SK-N-SH (cell line): ENCODE measurements at regions not wholly inside any gene's neighbourhood (a gene's known extent, or its start where the extent isn't known, plus 50 kb on each side); places are given as distances from the start of the nearest gene placed in this dataset.

ENCODE experiments used
- CTCF ChIA-PET: fragments of 300-600, 350-600 bp; formaldehyde crosslinking; extraction: SDS; loops from one replicate; lab custom pipeline; 2021; lab: Yijun Ruan, JAX
- POLR2A ChIA-PET: fragments of 350-600 bp; sonication (Branson Sonifier 250); formaldehyde crosslinking; extraction: SDS; loops from one replicate; lab custom pipeline; 2020; ENCODE audit warnings: antibody characterized with exemption, inconsistent platforms; lab: Yijun Ruan, JAX
- DNase-seq: peaks from one replicate; pipeline ENCODE4 v3.0.0; 2012
- H2AFZ ChIP-seq: fragments of 200-600 bp; sonication (generic); 2 replicates; pipeline ENCODE4 v1.8.1; 2016; ENCODE audit warnings: antibody characterized with exemption, mild to moderate bottlenecking, low read depth
- H3F3A ChIP-seq: fragments of 200-600 bp; sonication (generic); replicated peaks from 2 replicates; pipeline ENCODE3; 2016; ENCODE audit warnings: antibody characterized with exemption, mild to moderate bottlenecking; ENCODE audit not compliant: insufficient read depth
- H3K27ac ChIP-seq, 2 experiments: fragments of 200-500 bp in 1 of 2; fragments of 200-600 bp in 1 of 2; sonication (Bioruptor generic) in 1 of 2; sonication (generic), shearing (Covaris generic) in 1 of 2; 2 replicates each; pipeline versions ENCODE4 v1.5.1 to v1.6.1; 2014 to 2016; ENCODE audit warnings: low read depth in 2 of 2, inconsistent platforms in 1 of 2, low read length in 1 of 2, mild to moderate bottlenecking in 1 of 2, mixed read lengths in 1 of 2
- H3K27me3 ChIP-seq: fragments of 200-600 bp; sonication (generic), shearing (Covaris generic); 2 replicates; pipeline ENCODE4 v1.6.1; 2016; ENCODE audit warnings: mixed run types; ENCODE audit not compliant: insufficient read depth
- H3K36me3 ChIP-seq, 2 experiments: fragments of 200-500 bp in 1 of 2; fragments of 200-600 bp in 1 of 2; sonication (Bioruptor generic) in 1 of 2; sonication (generic) in 1 of 2; replicated peaks in 1 of 2; 2 replicates each; pipeline versions ENCODE3 to v1.5.1; 2014 to 2016; ENCODE audit warnings: low read length in 1 of 2, mild to moderate bottlenecking in 1 of 2; ENCODE audit not compliant: insufficient read depth in 2 of 2, control insufficient read depth in 1 of 2
- H3K4me1 ChIP-seq, 2 experiments: fragments of 200-500 bp in 1 of 2; fragments of 200-600 bp in 1 of 2; sonication (Bioruptor generic) in 1 of 2; sonication (generic), shearing (Covaris generic) in 1 of 2; 2 replicates each; pipeline versions ENCODE4 v1.5.1 to v1.6.1; 2014 to 2016; ENCODE audit warnings: low read depth in 1 of 2, low read length in 1 of 2, mixed run types in 1 of 2; ENCODE audit not compliant: insufficient read depth in 2 of 2, control insufficient read depth in 1 of 2
- H3K4me2 ChIP-seq: fragments of 200-600 bp; sonication (generic), shearing (Covaris generic); 2 replicates; pipeline ENCODE4 v1.6.1; 2017; ENCODE audit warnings: mixed run types
- H3K4me3 ChIP-seq, 2 experiments: fragments of 200-500 bp in 1 of 2; fragments of 200-600 bp in 1 of 2; sonication (Bioruptor generic) in 1 of 2; sonication (generic), shearing (Covaris generic) in 1 of 2; 2 replicates each; pipeline versions ENCODE4 v1.5.1 to v1.8.1; 2014 to 2016; ENCODE audit warnings: low read depth in 2 of 2, inconsistent platforms in 1 of 2, low read length in 1 of 2, mild to moderate bottlenecking in 1 of 2, mixed read lengths in 1 of 2, moderate library complexity in 1 of 2
- H3K79me2 ChIP-seq: fragments of 200-600 bp; sonication (generic); 2 replicates; pipeline ENCODE4 v1.8.1; 2017; ENCODE audit warnings: mild to moderate bottlenecking; ENCODE audit not compliant: insufficient read depth
- H3K9ac ChIP-seq: fragments of 200-600 bp; sonication (generic); 2 replicates; pipeline ENCODE4 v1.6.1; 2017; ENCODE audit warnings: mixed run types
- H3K9me2 ChIP-seq: fragments of 200-600 bp; sonication (generic); 2 replicates; pipeline ENCODE4 v1.6.1; 2017; ENCODE audit warnings: mixed run types
- H3K9me3 ChIP-seq: fragments of 200-600 bp; sonication (generic); 2 replicates; pipeline ENCODE4 v1.6.1; 2017; ENCODE audit warnings: mixed run types, mild to moderate bottlenecking, moderate library complexity
- H4K20me1 ChIP-seq: fragments of 200-600 bp; sonication (generic); 2 replicates; pipeline ENCODE4 v1.6.1; 2017; ENCODE audit warnings: mild to moderate bottlenecking, mixed run types; ENCODE audit not compliant: insufficient read depth
- CHD2 ChIP-seq: fragments of 150-350 bp; IDR thresholded peaks from 2 replicates; pipeline ENCODE4 v1.6.1; 2018; ENCODE audit warnings: low read length; ENCODE audit not compliant: partially characterized antibody
- EP300 ChIP-seq, 2 experiments: IDR thresholded peaks; 2 replicates each; pipeline versions ENCODE4 v1.4.0 to v1.6.1; 2012; ENCODE audit warnings: borderline replicate concordance in 1 of 2, low read depth in 1 of 2, low read length in 1 of 2
- FOXM1 ChIP-seq: IDR thresholded peaks from 2 replicates; pipeline ENCODE4 v1.4.0; 2012; ENCODE audit warnings: low read depth, mild to moderate bottlenecking
- JUND ChIP-seq: IDR thresholded peaks from 2 replicates; pipeline ENCODE4 v1.4.0; 2012
- NFIC ChIP-seq: IDR thresholded peaks from 2 replicates; pipeline ENCODE4 v1.4.0; 2012; ENCODE audit warnings: borderline replicate concordance
- NRF1 ChIP-seq: IDR thresholded peaks from 2 replicates; pipeline ENCODE4 v1.6.1; 2012; ENCODE audit warnings: low read depth, mild to moderate bottlenecking, low read length
- POLR2AphosphoS5 ChIP-seq: IDR thresholded peaks from 2 replicates; pipeline ENCODE4 v1.6.1; 2012; ENCODE audit warnings: low read depth, low read length
- TAF1 ChIP-seq: IDR thresholded peaks from 2 replicates; pipeline ENCODE4 v1.6.1; 2012; ENCODE audit warnings: low read depth, mild to moderate bottlenecking, low read length, moderate library complexity, borderline replicate concordance
- TCF12 ChIP-seq: IDR thresholded peaks from 2 replicates; pipeline ENCODE4 v1.4.0; 2012
- TEAD4 ChIP-seq: IDR thresholded peaks from 2 replicates; pipeline ENCODE4 v1.4.0; 2012; ENCODE audit warnings: mild to moderate bottlenecking, borderline replicate concordance; ENCODE audit not compliant: insufficient read depth
- WGBS: methylation state at CpG from one replicate; pipeline ENCODE4 v1.1.6; 2017; ENCODE audit warnings: low lambda C conversion rate; 5-methylcytosine and 5-hydroxymethylcytosine counted together
- TF ChIP-seq, protein P1 (sequence below): IDR thresholded peaks from 2 replicates; pipeline ENCODE4 v1.6.1; 2012; ENCODE audit warnings: mild to moderate bottlenecking, low read depth, low read length, moderate library complexity
- TF ChIP-seq, protein P2 (sequence below): fragments of 150-350 bp; IDR thresholded peaks from 2 replicates; pipeline ENCODE4 v1.6.1; 2017; ENCODE audit warnings: antibody characterized with exemption, low read length, low read depth, borderline replicate concordance
- TF ChIP-seq, protein P3 (sequence below): IDR thresholded peaks from 2 replicates; pipeline ENCODE4 v1.4.0; 2012; ENCODE audit warnings: low read depth, borderline replicate concordance
- TF ChIP-seq, protein P4 (sequence below): IDR thresholded peaks from 2 replicates; pipeline ENCODE4; 2012
- TF ChIP-seq, protein P5 (sequence below): IDR thresholded peaks from 2 replicates; pipeline ENCODE4 v1.4.0; 2012; ENCODE audit warnings: low read depth, borderline replicate concordance

DNA sequence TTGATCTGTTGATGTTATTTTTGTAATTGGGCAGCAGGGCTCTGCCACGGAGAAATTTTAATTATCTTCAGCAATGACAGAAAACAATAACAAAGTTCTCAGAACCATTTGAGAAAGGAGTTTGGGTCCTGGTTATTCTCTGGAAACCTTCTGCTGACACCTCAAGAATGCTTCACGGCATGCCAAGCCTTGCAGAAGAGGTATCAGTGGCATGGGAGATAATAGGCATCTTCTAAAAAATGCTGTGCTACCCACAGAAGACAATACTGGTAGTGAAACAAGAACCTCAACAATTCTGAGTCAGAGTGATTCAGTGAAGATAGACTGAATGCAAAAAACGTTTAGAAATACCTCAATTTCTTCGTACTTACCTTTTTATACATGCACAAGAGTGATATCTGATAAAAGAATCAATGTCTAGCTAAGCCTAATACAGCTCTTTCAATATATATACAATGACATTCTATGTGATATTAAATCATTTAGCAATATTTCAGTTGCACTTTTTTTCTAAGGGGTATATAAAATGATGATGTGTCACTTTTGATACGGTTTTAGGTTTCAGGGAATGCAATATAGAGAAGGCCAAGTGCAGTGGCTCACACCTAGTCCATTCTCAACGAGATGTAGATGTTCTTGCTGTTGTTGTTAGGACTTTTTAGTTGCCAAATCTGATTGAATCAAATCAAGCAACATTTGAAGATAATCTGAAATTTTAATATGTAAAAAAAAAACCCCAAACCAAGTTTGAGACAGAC is 110.4 kb upstream of the COL21A1 start (continued):
- TF ChIP-seq, protein P1, sequence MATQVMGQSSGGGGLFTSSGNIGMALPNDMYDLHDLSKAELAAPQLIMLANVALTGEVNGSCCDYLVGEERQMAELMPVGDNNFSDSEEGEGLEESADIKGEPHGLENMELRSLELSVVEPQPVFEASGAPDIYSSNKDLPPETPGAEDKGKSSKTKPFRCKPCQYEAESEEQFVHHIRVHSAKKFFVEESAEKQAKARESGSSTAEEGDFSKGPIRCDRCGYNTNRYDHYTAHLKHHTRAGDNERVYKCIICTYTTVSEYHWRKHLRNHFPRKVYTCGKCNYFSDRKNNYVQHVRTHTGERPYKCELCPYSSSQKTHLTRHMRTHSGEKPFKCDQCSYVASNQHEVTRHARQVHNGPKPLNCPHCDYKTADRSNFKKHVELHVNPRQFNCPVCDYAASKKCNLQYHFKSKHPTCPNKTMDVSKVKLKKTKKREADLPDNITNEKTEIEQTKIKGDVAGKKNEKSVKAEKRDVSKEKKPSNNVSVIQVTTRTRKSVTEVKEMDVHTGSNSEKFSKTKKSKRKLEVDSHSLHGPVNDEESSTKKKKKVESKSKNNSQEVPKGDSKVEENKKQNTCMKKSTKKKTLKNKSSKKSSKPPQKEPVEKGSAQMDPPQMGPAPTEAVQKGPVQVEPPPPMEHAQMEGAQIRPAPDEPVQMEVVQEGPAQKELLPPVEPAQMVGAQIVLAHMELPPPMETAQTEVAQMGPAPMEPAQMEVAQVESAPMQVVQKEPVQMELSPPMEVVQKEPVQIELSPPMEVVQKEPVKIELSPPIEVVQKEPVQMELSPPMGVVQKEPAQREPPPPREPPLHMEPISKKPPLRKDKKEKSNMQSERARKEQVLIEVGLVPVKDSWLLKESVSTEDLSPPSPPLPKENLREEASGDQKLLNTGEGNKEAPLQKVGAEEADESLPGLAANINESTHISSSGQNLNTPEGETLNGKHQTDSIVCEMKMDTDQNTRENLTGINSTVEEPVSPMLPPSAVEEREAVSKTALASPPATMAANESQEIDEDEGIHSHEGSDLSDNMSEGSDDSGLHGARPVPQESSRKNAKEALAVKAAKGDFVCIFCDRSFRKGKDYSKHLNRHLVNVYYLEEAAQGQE, result 0 out of 2 replicates have a peak, but pooled peaks have one; percentile 51
- TF ChIP-seq, protein P2, sequence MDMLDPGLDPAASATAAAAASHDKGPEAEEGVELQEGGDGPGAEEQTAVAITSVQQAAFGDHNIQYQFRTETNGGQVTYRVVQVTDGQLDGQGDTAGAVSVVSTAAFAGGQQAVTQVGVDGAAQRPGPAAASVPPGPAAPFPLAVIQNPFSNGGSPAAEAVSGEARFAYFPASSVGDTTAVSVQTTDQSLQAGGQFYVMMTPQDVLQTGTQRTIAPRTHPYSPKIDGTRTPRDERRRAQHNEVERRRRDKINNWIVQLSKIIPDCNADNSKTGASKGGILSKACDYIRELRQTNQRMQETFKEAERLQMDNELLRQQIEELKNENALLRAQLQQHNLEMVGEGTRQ, result no peak
- TF ChIP-seq, protein P3, sequence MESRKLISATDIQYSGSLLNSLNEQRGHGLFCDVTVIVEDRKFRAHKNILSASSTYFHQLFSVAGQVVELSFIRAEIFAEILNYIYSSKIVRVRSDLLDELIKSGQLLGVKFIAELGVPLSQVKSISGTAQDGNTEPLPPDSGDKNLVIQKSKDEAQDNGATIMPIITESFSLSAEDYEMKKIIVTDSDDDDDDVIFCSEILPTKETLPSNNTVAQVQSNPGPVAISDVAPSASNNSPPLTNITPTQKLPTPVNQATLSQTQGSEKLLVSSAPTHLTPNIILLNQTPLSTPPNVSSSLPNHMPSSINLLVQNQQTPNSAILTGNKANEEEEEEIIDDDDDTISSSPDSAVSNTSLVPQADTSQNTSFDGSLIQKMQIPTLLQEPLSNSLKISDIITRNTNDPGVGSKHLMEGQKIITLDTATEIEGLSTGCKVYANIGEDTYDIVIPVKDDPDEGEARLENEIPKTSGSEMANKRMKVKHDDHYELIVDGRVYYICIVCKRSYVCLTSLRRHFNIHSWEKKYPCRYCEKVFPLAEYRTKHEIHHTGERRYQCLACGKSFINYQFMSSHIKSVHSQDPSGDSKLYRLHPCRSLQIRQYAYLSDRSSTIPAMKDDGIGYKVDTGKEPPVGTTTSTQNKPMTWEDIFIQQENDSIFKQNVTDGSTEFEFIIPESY, result peak; percentile 55; the same call in 1 of the 2 replicates
- TF ChIP-seq JUND (peak; percentile 87), TAF1 (no peak), POLR2AphosphoS5 (peak; percentile 89), NFIC (peak; percentile 84), CHD2 (no peak)
- TF ChIP-seq, protein P4, sequence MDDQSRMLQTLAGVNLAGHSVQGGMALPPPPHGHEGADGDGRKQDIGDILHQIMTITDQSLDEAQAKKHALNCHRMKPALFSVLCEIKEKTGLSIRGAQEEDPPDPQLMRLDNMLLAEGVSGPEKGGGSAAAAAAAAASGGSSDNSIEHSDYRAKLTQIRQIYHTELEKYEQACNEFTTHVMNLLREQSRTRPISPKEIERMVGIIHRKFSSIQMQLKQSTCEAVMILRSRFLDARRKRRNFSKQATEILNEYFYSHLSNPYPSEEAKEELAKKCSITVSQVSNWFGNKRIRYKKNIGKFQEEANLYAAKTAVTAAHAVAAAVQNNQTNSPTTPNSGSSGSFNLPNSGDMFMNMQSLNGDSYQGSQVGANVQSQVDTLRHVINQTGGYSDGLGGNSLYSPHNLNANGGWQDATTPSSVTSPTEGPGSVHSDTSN, result peak; percentile 96
- TF ChIP-seq, all 33 proteins: peak for 15

DNA sequence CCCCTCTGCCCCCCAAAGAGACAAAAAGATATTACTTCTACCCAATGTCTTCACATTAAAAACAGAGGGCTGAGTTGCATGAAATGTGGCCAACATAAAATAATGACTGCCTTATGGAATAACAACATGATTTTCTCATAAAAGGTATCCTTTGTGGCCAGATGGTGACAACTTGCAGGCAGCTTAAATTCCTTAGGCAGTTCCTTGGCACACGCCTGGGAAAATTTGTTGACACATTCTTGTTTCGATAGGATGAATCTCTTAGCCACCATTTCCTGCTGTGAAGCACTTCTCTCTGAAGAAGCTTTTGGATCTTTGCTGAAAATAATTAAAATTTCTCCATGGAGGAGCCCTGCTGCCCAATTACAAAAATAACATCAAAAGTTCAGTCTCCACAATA is 109.0 kb upstream of the COL21A1 start:
- peaks cover 35% of the 10 kb centered on the region for H3F3A ChIP-seq
- no peak overlapping the region for H3K4me3 ChIP-seq
- no peaks in the 10 kb centered on the region; the same call in 1 of the 2 replicates for H3K9me3 ChIP-seq
- no peaks in the 10 kb centered on the region for H4K20me1 ChIP-seq
- no peaks in the 10 kb centered on the region for H3K79me2 ChIP-seq
- ChIA-PET POLR2A (no interaction called here), CTCF (interaction anchor here (0.8 to 9.4 kb wide), 4 partner anchors 9 to 238 kb away, joined by 3 to 135 read pairs (median 5); no protein-coding TSS in a partner anchor)
- H3K4me1 ChIP-seq, result peaks cover 9 to 30% of the 10 kb centered on the region in 2 experiments
- H3K4me2 ChIP-seq, result 0 out of 2 replicates have a peak overlapping the region, but pooled peaks have one; percentile 12
- no peak for DNase-seq
- H3K27ac ChIP-seq, result peak overlapping the region; percentile 60 to 67; a peak in 3 of 4 replicates
- 29% methylated on average over 2 of the region's 2 CpGs for WGBS
- H3K36me3 ChIP-seq, result peaks cover 0 to 4% of the 10 kb centered on the region in 2 experiments
- no peak overlapping the region for H3K9ac ChIP-seq
- H3K9me2 ChIP-seq, result no peaks in the 10 kb centered on the region
- H2AFZ ChIP-seq, result no peak overlapping the region
- H3K27me3 ChIP-seq, result no peaks in the 10 kb centered on the region
- TF ChIP-seq, protein P3, result 0 out of 2 replicates have a peak, but pooled peaks have one; percentile 34
- peak; percentile 49; the same call in 1 of the 2 replicates for TF ChIP-seq JUND
- peak; percentile 9 to 78; a peak in 2 of 4 replicates for TF ChIP-seq EP300 (IDR thresholded peaks at IDR 0.05; ENCODE audit: borderline replicate concordance in 1 of 2, low read depth in 1 of 2, low read length in 1 of 2)
- TF ChIP-seq, protein P4, result peak; percentile 87
- TF ChIP-seq NFIC, result peak; percentile 91
- TF ChIP-seq, protein P5, sequence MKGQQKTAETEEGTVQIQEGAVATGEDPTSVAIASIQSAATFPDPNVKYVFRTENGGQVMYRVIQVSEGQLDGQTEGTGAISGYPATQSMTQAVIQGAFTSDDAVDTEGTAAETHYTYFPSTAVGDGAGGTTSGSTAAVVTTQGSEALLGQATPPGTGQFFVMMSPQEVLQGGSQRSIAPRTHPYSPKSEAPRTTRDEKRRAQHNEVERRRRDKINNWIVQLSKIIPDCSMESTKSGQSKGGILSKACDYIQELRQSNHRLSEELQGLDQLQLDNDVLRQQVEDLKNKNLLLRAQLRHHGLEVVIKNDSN, result no peak
- peak; percentile 92 for TF ChIP-seq TCF12
- TF ChIP-seq FOXM1, result peak; percentile 47; the same call in 1 of the 2 replicates
- TF ChIP-seq NRF1, result no peak
- peak; percentile 85 for TF ChIP-seq TEAD4
